Heart left ventricle (tissue), 13 donors: ENCODE measurements at regions not wholly inside any gene's neighbourhood (a gene's known extent, or its start where the extent isn't known, plus 50 kb on each side); places are given as distances from the start of the nearest gene placed in this dataset.

Experiments used
- CTCF ChIP-seq, 12 donors: fragments of 200-600 bp; sonication (generic) in 4 of 12; IDR thresholded peaks; one replicate each; pipeline versions ENCODE4 v1.5.0 to v1.8.0; 2018 to 2022; ENCODE audit warnings: antibody characterized with exemption in 12 of 12, mild to moderate bottlenecking in 5 of 12
- POLR2A ChIP-seq, 2 donors: fragments of 450-650 bp; IDR thresholded peaks; one replicate each; pipeline ENCODE4 v1.6.1; 2017; ENCODE audit warnings: antibody characterized with exemption in 2 of 2, mild to moderate bottlenecking in 2 of 2, moderate library complexity in 2 of 2
- donor health status: ischemic (EF 13 %, LVEDD 7.1; RV severe dilation, severe dysfunction).
- donor health status: DM: no; HTN: yes; CAD: no.
- donor health status: DM: no; HTN: no; CAD: no.
- donor health status: ischemic (EF 25% LVEDD 6.9; RV normal size, moderate dysfunction).
- donor health status: ischemic (EF 25% LVEDD 5.7; RV mildly dilated, moderate dysfunction).
- donor health status: ischemic (EF 35%, LVEDD 5.7; RV mildly dilated, moderate dysfunction).
- donor health status: nonischemic (EF 11% LVEDD 7.7; RV severe dilation, severe dysfunction).
- donor health status: DM: yes; HTN: yes; CAD: no.
- donor health status: PGD.
- donor health status: ischemic (EF 29% LVEDD 5.4; RV normal size, mild dysfunction).
- donor health status: nonischemic (EF 23%, LVEDD 6.1; RV moderate dilation, normal function).

- TF ChIP-seq POLR2A (IDR thresholded peaks at IDR 0.05) (no peak), CTCF (IDR thresholded peaks at IDR 0.05) (no peak)
Measured at GRCh38 chr12:116455540-116456329, 103.4 kb upstream of the MAP1LC3B2 start.
